ENCODE measurements at regions not wholly inside any gene's neighbourhood (a gene's known extent, or its start where the extent isn't known, plus 50 kb on each side); places are given as distances from the start of the nearest gene placed in this dataset.
A peak's percentile ranks its signal among the peaks of the same experiment; 100 is the strongest.

DNA sequence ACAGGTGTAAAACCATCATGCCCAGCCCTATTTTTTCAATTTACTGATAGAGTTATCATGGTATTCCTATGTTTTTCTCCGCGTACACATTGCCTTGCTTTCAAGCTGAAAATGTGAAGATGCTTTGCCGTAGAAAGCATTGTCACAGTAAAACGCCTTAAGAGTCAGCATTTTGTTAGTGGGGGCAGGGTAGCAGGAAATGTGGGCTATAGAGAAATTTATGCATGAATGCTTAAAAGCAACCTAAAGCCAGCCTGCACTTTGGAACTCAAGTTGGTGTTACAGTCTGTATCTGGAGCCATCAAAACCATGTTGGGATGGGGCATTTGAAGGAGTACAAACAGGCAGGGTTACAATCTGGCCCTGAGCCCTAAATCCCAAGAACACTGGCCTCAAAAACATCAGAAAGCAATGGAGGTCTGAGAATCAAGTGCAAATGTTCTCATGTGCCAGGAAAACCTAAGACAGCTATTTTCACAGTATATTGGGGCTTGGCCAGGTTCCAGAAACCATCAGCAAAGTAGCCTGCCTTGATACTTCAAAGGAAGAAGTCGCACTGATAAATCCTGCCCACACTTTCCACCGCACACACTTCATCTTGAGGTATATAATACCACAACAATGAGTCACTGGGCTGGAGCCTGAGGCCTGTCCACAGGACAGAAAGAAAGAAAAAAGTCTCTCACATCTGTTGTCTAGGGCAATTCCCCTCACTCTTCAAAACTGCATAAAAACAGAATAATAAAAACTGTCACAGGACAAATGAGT, 313.8 kb downstream of the ENC1 start:
- peaks cover 3 to 20% (median 4%) of the 10 kb centered on the region in 5 donors for H3K27me3 Mint-ChIP-seq
- H3K36me3 Mint-ChIP-seq, result no peaks in the 10 kb centered on the region
- DNase-seq, result peak in 7 of 10 donors; percentile 9 to 58 (median 21)
- no peaks in the 10 kb centered on the region for H3K9me3 Mint-ChIP-seq
- peaks cover 2 to 20% (median 17%) of the 10 kb centered on the region in 4 donors for H3K4me1 Mint-ChIP-seq
- peak overlapping the region in 4 of 10 donors; percentile 3 to 52 (median 30) for H3K4me3 Mint-ChIP-seq
- ATAC-seq, result peak; percentile 30 to 56
- POLR2A ChIA-PET, result no interaction called here
- peak overlapping the region in 5 of 10 donors; percentile 11 to 75 (median 27) for H3K27ac Mint-ChIP-seq

DNA sequence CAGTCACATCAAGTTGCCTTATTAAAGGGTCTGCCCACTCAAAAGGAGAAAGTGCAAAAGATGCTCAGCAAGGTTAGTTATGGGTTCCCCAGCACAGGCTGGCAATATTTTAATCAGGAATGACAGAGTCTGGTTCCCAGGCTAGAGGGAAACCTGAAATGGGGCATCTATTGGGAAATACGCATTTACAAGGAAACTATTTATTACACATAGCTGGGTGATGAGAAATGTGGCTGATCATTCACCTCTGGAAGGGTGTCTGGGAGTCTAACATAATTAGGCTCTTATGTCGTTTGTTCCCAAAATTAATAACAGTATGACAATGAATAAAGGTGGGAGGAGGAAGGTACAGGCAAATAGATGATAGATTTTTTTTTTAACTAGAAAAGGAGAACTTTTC, 314.7 kb downstream of the ENC1 start:
- H3K27ac Mint-ChIP-seq, result no peak overlapping the region
- peaks cover 1 to 20% (median 4%) of the 10 kb centered on the region in 5 donors for H3K27me3 Mint-ChIP-seq
- no peak overlapping the region for H3K4me3 Mint-ChIP-seq
- POLR2A ChIA-PET, result no interaction called here
- H3K9me3 Mint-ChIP-seq, result no peaks in the 10 kb centered on the region
- no peaks in the 10 kb centered on the region for H3K36me3 Mint-ChIP-seq
- H3K4me1 Mint-ChIP-seq, result peaks cover 2 to 20% (median 17%) of the 10 kb centered on the region in 4 donors
- DNase-seq, result no peak
- ATAC-seq, result no peak

DNA sequence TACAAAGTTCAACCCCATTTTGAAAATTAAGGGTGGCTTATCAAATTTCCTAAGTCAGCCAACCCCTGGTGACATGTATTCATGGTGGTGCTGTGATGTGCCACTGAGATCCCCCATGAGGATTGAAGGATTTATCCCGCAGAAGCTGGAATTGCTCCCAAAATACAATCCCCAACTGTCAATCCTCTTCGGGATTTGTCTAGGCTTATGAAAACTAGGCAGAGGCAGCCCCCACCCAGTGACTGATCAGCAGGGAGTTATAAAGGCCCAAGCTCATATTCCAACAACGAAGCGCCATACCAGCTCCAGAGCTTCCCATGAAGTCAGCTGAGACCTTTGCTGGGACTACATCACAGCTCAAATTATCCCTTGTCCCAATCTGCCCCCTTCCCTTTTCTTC, 316.0 kb downstream of the ENC1 start:
- no peak overlapping the region for H3K27ac Mint-ChIP-seq
- H3K27me3 Mint-ChIP-seq, result peaks cover 0 to 20% (median 4%) of the 10 kb centered on the region in 5 donors
- H3K4me1 Mint-ChIP-seq, result peaks cover 2 to 20% (median 17%) of the 10 kb centered on the region in 4 donors
- POLR2A ChIA-PET, result no interaction called here
- no peaks in the 10 kb centered on the region for H3K9me3 Mint-ChIP-seq
- H3K36me3 Mint-ChIP-seq, result no peaks in the 10 kb centered on the region
- DNase-seq, result no peak
- ATAC-seq, result no peak
- no peak overlapping the region for H3K4me3 Mint-ChIP-seq

DNA sequence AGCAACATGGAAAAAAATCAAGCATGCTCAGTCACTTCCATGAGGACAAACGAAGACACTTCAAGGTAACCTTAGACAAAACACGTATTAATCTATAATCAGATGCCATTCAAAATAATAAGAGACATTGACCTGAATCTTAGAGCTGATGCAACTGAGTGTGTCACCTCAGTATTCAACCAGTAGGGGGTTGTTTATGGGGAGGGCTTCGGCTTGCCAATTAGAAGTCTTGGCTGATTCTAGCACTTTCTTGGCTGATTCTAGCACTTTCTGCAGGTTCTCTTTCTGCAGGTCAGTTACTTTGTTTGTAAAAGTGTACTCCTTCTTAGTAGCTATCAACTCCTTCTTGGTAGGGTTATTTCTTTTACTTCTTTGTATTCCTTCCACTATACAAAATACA, 317.6 kb downstream of the ENC1 start:
- no peaks in the 10 kb centered on the region for H3K36me3 Mint-ChIP-seq
- no peak overlapping the region for H3K4me3 Mint-ChIP-seq
- no peak overlapping the region for H3K27ac Mint-ChIP-seq
- peaks cover 0 to 20% (median 4%) of the 10 kb centered on the region in 5 donors for H3K27me3 Mint-ChIP-seq
- no peaks in the 10 kb centered on the region for H3K9me3 Mint-ChIP-seq
- peaks cover 2 to 20% (median 16%) of the 10 kb centered on the region in 4 donors for H3K4me1 Mint-ChIP-seq
- POLR2A ChIA-PET, result no interaction called here
- DNase-seq (no peak), ATAC-seq (no peak)

DNA sequence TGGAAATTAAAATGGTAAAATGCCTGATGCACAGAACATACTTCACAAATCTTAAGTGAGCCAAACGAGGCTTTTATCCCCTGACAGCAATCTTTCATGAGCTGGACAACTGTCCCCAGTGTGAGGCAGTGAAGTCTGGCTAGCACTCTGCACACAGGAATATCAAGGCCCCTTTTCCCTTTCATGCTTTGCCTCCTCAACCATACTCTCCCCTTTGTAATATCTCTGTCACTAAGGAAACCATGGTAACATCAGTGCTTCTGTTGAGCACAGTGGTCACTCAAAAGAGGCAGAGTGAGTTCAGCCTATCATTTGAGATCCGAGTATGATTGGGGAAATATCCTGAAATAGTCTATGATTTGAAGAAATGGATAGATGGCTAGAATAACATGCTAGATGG, 318.3 kb downstream of the ENC1 start:
- DNase-seq, result no peak
- peaks cover 1 to 14% (median 10%) of the 10 kb centered on the region in 4 donors for H3K4me1 Mint-ChIP-seq
- POLR2A ChIA-PET, result no interaction called here
- H3K4me3 Mint-ChIP-seq, result no peak overlapping the region
- H3K36me3 Mint-ChIP-seq, result no peaks in the 10 kb centered on the region
- ATAC-seq, result no peak
- H3K27me3 Mint-ChIP-seq, result peaks cover 0 to 20% (median 4%) of the 10 kb centered on the region in 5 donors
- no peaks in the 10 kb centered on the region for H3K9me3 Mint-ChIP-seq
- no peak overlapping the region for H3K27ac Mint-ChIP-seq

DNA sequence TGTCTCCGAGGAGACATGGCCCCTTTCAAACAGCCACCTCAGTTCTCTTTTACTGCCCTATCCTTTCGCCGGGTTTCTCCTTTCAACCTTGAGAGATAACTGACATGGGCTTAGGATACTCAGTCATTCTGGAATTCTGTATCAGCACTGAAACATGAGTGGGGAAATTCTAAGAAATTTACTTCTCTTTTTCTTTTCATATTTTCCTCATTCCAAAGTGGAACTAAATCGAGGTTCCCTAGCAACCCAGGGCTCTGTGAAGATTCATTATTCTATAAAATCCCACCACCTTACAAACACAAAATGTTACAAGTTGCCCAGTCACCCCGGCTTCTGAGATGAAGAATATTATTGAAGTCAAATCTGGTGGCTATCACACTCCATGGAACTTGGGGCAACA, 319.2 kb downstream of the ENC1 start:
- POLR2A ChIA-PET, result no interaction called here
- H3K27me3 Mint-ChIP-seq, result peaks cover 0 to 20% (median 4%) of the 10 kb centered on the region in 5 donors
- peaks cover 0 to 5% (median 2%) of the 10 kb centered on the region in 4 donors for H3K4me1 Mint-ChIP-seq
- no peak for ATAC-seq
- H3K4me3 Mint-ChIP-seq, result no peak overlapping the region
- H3K36me3 Mint-ChIP-seq, result no peaks in the 10 kb centered on the region
- no peak overlapping the region for H3K27ac Mint-ChIP-seq
- no peak for DNase-seq
- no peaks in the 10 kb centered on the region for H3K9me3 Mint-ChIP-seq

DNA sequence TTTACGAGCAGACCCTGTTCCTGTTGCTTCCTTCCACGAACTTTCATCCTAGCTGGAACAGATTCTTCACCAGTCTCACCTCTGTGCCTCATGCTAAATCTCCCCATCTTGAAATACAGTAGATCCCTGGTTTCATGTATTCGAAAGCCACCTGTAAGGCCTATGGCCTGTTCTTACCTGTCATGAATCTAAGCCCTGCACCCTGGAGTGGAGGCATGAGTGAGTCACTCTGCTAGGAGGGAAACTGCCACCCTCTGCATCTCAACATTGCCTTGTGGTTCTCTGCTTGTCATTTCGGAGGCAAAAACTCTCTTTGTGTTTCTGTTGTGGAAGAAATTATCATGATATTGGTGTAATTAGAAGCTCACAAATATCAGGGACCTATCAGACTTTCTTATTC, 320.0 kb downstream of the ENC1 start:
- no peaks in the 10 kb centered on the region for H3K9me3 Mint-ChIP-seq
- DNase-seq (no peak), ATAC-seq (no peak)
- H3K4me1 Mint-ChIP-seq, result no peaks in the 10 kb centered on the region
- POLR2A ChIA-PET, result no interaction called here
- H3K27me3 Mint-ChIP-seq, result peaks cover 0 to 13% (median 4%) of the 10 kb centered on the region in 5 donors
- H3K36me3 Mint-ChIP-seq, result no peaks in the 10 kb centered on the region
- no peak overlapping the region for H3K27ac Mint-ChIP-seq
- no peak overlapping the region for H3K4me3 Mint-ChIP-seq

DNA sequence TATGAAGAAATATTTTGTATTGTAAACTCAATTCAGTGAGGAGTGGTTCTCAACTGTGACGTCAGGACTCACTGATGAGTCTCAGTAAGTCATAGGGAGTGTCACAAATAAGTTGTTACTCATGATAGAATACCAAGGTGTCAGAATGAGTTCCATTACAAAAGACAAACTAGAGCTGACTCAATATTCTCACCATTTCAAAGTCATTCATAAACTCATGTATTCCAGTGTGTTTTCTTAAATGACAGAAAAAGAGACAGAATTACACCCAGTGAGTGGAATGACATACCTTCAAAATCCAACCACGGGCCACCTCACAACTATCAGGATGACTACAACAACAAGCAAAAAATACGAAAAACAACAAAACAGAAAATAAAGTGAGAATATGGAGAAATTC, 321.5 kb downstream of the ENC1 start:
- Mint-ChIP-seq H3K36me3 (no peaks in the 10 kb centered on the region), H3K4me1 (no peaks in the 10 kb centered on the region), H3K27me3 (peaks cover 0 to 9% (median 8%) of the 10 kb centered on the region in 5 donors), H3K9me3 (no peaks in the 10 kb centered on the region), H3K4me3 (no peak overlapping the region), H3K27ac (no peak overlapping the region)
- POLR2A ChIA-PET, result no interaction called here
- DNase-seq, result no peak
- ATAC-seq, result no peak

DNA sequence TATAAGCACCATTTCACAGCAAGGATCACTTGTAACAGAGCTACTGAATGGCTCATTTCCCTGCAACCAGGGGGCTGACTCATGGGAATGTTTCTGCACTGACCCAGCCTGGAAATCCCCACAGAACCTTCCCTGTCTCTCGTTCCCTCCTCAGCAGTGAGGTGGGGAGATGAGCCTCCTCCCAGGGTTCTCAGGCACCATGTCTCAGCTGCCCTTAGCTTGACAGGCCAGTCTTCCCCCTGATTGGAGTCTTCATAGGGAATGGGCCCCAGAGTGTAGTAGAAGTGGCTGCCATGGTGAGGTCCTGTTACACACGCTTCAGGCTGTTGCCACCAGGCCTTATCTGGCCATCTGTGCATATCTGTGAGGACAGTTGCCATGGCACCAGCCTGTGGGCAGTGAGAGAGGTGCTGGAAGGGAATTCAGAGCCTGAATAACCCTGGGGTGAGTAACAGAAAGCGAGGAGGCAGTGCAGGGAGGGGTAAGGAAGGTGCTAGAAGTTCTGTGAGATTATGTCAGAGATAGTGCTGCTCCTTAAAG, 324.4 kb downstream of the ENC1 start:
- no peaks in the 10 kb centered on the region for H3K4me1 Mint-ChIP-seq
- POLR2A ChIA-PET, result no interaction called here
- DNase-seq (no peak), ATAC-seq (no peak)
- no peaks in the 10 kb centered on the region for H3K36me3 Mint-ChIP-seq
- H3K27me3 Mint-ChIP-seq, result peaks cover 0 to 20% (median 12%) of the 10 kb centered on the region in 5 donors
- H3K9me3 Mint-ChIP-seq, result peaks cover 0 to 5% (median 0%) of the 10 kb centered on the region in 9 donors
- no peak overlapping the region for H3K27ac Mint-ChIP-seq
- H3K4me3 Mint-ChIP-seq, result no peak overlapping the region

DNA sequence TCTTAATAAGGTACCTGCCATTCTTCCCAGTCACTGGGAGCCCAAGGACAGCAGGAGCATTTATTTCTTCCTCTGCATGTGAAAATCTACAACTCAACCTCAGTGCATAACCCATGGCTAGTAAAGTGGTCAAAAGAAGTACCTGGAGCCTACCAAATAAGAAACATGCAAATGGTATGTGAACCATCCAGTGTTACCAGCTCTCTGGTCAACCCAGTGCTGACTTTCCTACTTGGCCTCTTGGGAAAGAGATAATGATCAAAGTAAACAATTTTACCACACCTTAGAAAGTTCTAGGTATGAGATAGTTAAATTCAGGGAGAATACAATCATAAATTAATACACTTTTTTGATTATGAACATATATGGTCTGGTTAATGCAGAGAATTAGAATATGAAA, 325.6 kb downstream of the ENC1 start:
- Mint-ChIP-seq H3K4me1 (no peaks in the 10 kb centered on the region), H3K27me3 (peaks cover 0 to 20% (median 12%) of the 10 kb centered on the region in 5 donors), H3K4me3 (no peak overlapping the region), H3K9me3 (peaks cover 0 to 5% (median 0%) of the 10 kb centered on the region in 9 donors), H3K27ac (no peak overlapping the region), H3K36me3 (no peaks in the 10 kb centered on the region)
- DNase-seq, result no peak
- POLR2A ChIA-PET, result no interaction called here
- no peak for ATAC-seq

DNA sequence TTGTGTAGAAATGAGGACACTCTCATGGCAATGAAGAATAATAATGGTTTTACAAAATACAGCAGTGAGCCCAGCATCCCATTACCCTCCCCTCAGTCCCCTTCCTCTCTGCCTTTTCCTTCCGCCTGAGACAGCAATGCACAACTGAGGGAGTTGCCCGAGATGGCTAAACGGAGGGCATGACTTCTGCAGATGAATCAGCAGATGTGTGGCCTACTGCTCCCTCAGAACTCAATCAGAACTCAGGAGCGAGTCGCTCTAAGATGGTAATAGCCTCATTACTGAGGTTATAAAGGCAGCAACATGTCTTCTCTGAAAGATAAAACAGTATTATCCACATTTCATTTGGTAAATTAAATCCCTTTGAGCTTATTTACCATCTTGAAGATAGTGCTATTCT, 326.6 kb downstream of the ENC1 start:
- Mint-ChIP-seq H3K4me3 (no peak overlapping the region), H3K36me3 (no peaks in the 10 kb centered on the region), H3K9me3 (peaks cover 0 to 5% (median 0%) of the 10 kb centered on the region in 9 donors), H3K27me3 (peaks cover 0 to 20% (median 11%) of the 10 kb centered on the region in 5 donors), H3K27ac (no peak overlapping the region), H3K4me1 (no peaks in the 10 kb centered on the region)
- ATAC-seq (no peak), DNase-seq (no peak)
- POLR2A ChIA-PET, result no interaction called here

DNA sequence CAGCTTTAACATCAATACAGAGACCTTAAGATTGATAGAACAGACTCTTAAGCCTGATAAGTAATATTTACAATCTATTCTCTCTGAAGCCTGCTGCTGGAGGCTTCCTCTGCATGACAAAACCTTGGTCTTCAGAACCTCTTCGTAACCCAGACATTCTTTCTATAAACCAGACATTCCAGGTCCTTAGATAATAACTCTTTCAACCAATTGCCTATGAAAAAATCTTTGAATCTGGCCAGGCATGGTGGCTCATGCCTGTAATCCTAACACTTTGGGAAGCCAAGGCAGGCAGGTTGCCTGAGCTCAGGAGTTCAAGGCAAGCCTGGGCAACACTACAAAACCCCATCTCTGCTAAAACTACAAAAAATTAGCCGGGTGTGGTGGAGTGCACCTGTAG, 327.8 kb downstream of the ENC1 start:
- ATAC-seq, result no peak
- peaks cover 0 to 5% (median 0%) of the 10 kb centered on the region in 9 donors for H3K9me3 Mint-ChIP-seq
- H3K27ac Mint-ChIP-seq, result no peak overlapping the region
- H3K4me1 Mint-ChIP-seq, result no peaks in the 10 kb centered on the region
- no peak overlapping the region for H3K4me3 Mint-ChIP-seq
- POLR2A ChIA-PET, result no interaction called here
- DNase-seq, result no peak
- H3K27me3 Mint-ChIP-seq, result peaks cover 0 to 20% (median 11%) of the 10 kb centered on the region in 5 donors
- no peaks in the 10 kb centered on the region for H3K36me3 Mint-ChIP-seq

DNA sequence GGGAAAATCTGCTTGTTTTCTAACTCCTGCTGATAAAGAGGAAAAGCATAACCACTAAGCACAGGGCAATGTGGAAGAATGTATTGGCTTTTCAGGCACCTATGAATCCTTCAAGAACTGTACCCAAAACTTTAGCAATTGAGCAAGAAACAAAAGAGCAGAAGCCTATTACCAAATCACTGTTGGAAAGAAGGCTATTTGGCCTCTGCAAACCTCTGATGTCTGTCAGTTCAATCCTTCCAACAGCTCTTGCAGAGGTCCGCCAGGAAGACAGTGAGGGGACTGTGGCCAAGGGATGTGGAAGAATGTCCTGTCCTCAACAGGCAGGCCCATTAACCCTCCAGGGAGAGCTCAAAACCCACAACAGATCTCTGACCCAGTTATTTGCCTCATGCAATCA, 328.6 kb downstream of the ENC1 start:
- H3K27me3 Mint-ChIP-seq, result peaks cover 0 to 20% (median 11%) of the 10 kb centered on the region in 5 donors
- POLR2A ChIA-PET, result no interaction called here

More for the DNA sequence above, 328.6 kb downstream of the ENC1 start:
- H3K27ac Mint-ChIP-seq, result no peak overlapping the region
- DNase-seq (no peak), ATAC-seq (no peak)
- H3K9me3 Mint-ChIP-seq, result peaks cover 0 to 5% (median 0%) of the 10 kb centered on the region in 9 donors
- no peak overlapping the region for H3K4me3 Mint-ChIP-seq
- H3K4me1 Mint-ChIP-seq, result no peaks in the 10 kb centered on the region
- H3K36me3 Mint-ChIP-seq, result no peaks in the 10 kb centered on the region

Data from naive thymus-derived CD8-positive, alpha-beta T cell (primary cell).